NCI-H2107 (cell line): ENCODE measurements at regions not wholly inside any gene's neighbourhood (a gene's known extent, or its start where the extent isn't known, plus 50 kb on each side); places are given as distances from the start of the nearest gene placed in this dataset.
"Not testable (repeated sequence)": the region's sequence is repeated elsewhere in the genome, so short reads cannot be mapped to it uniquely, and the experiment has no call there.

Experiments
- DNase-seq: peaks from one replicate; lab custom pipeline; 2025; lab: John Stamatoyannopoulos, UW

- no peak for DNase-seq
These were observed 395.8 kb downstream of the LNPK start for GRCh38 chr2:175606010-175606841.

- DNase-seq: no peak
These were observed 396.4 kb downstream of the LNPK start for GRCh38 chr2:175605640-175606009.

- DNase-seq: no peak
These were observed 400.1 kb downstream of the LNPK start for GRCh38 chr2:175601969-175602368.

- DNase-seq: no peak
These were observed 401.9 kb downstream of the LNPK start for GRCh38 chr2:175599966-175600831.

- no peak for DNase-seq
These were observed 404.8 kb downstream of the LNPK start for GRCh38 chr2:175597286-175597685.

GRCh38 chr2:175595139-175595538, 406.9 kb downstream of the LNPK start:
- no peak for DNase-seq

- DNase-seq: not testable (repeated sequence)
These were observed 408.2 kb downstream of the LNPK start for GRCh38 chr2:175593686-175594525.

GRCh38 chr2:175588213-175588612, 406.7 kb upstream of the ATP5MC3 start:
- not testable (repeated sequence) for DNase-seq

GRCh38 chr2:175585496-175585895, 404.0 kb upstream of the ATP5MC3 start:
- no peak for DNase-seq

- DNase-seq: no peak
These were observed 399.1 kb upstream of the ATP5MC3 start for GRCh38 chr2:175580652-175581051.

GRCh38 chr2:175579646-175580045, 398.1 kb upstream of the ATP5MC3 start:
- no peak for DNase-seq

GRCh38 chr2:175577368-175577970, 396.0 kb upstream of the ATP5MC3 start:
- DNase-seq: no peak

GRCh38 chr2:175576875-175577274, 395.4 kb upstream of the ATP5MC3 start:
- DNase-seq: no peak

GRCh38 chr2:175576270-175576669, 394.8 kb upstream of the ATP5MC3 start:
- no peak for DNase-seq

GRCh38 chr2:175575346-175576258, 394.1 kb upstream of the ATP5MC3 start:
- DNase-seq: no peak

GRCh38 chr2:175574069-175574468, 392.6 kb upstream of the ATP5MC3 start:
- DNase-seq: no peak

- no peak for DNase-seq
These were observed 389.7 kb upstream of the ATP5MC3 start for GRCh38 chr2:175571078-175571653.

- DNase-seq: no peak
These were observed 386.7 kb upstream of the ATP5MC3 start for GRCh38 chr2:175568109-175568730.

GRCh38 chr2:175567435-175568061, 386.0 kb upstream of the ATP5MC3 start:
- no peak for DNase-seq
